IPS-11a (cell line): ENCODE measurements at regions not wholly inside any gene's neighbourhood (a gene's known extent, or its start where the extent isn't known, plus 50 kb on each side); places are given as distances from the start of the nearest gene placed in this dataset.

Experiments used
- H3K4me3 ChIP-seq: one replicate; pipeline ENCODE4 v1.5.1; 2013; ENCODE audit warnings: low read depth, low read length, control low read depth

- H3K4me3 ChIP-seq, result no peak overlapping the region
These were observed 93.3 kb downstream of the EMX2 start for GRCh38 chr10:117635826-117636225.

GRCh38 chr10:117638200-117638599 is 95.7 kb downstream of the EMX2 start:
- no peak overlapping the region for H3K4me3 ChIP-seq

GRCh38 chr10:117638664-117639200 is 96.2 kb downstream of the EMX2 start:
- no peak overlapping the region for H3K4me3 ChIP-seq

- H3K4me3 ChIP-seq, result no peak overlapping the region
These were observed 97.9 kb downstream of the EMX2 start for GRCh38 chr10:117640406-117640805.

GRCh38 chr10:117646718-117647117 is 104.2 kb downstream of the EMX2 start:
- H3K4me3 ChIP-seq, result no peak overlapping the region

GRCh38 chr10:117647306-117647705 is 104.8 kb downstream of the EMX2 start:
- H3K4me3 ChIP-seq, result no peak overlapping the region

- H3K4me3 ChIP-seq, result no peak overlapping the region
These were observed 108.6 kb downstream of the EMX2 start for GRCh38 chr10:117651121-117651520.

GRCh38 chr10:117652228-117653169 is 110.0 kb downstream of the EMX2 start:
- no peak overlapping the region for H3K4me3 ChIP-seq

GRCh38 chr10:117653170-117653515 is 110.6 kb downstream of the EMX2 start:
- no peak overlapping the region for H3K4me3 ChIP-seq

- H3K4me3 ChIP-seq, result no peak overlapping the region
These were observed 111.6 kb downstream of the EMX2 start for GRCh38 chr10:117654105-117654504.

GRCh38 chr10:117656385-117657367 is 114.1 kb downstream of the EMX2 start:
- no peak overlapping the region for H3K4me3 ChIP-seq

- H3K4me3 ChIP-seq, result no peak overlapping the region
These were observed 118.8 kb downstream of the EMX2 start for GRCh38 chr10:117661316-117661715.

GRCh38 chr10:117662126-117662525 is 119.6 kb downstream of the EMX2 start:
- H3K4me3 ChIP-seq, result no peak overlapping the region

GRCh38 chr10:117662751-117663540 is 120.4 kb downstream of the EMX2 start:
- H3K4me3 ChIP-seq, result no peak overlapping the region

GRCh38 chr10:117663750-117664149 is 121.2 kb downstream of the EMX2 start:
- no peak overlapping the region for H3K4me3 ChIP-seq

- H3K4me3 ChIP-seq, result no peak overlapping the region
These were observed 121.7 kb downstream of the EMX2 start for GRCh38 chr10:117664288-117664687.

GRCh38 chr10:117666166-117666565 is 123.6 kb downstream of the EMX2 start:
- no peak overlapping the region for H3K4me3 ChIP-seq

GRCh38 chr10:117666965-117667364 is 124.4 kb downstream of the EMX2 start:
- no peak overlapping the region for H3K4me3 ChIP-seq

- no peak overlapping the region for H3K4me3 ChIP-seq
These were observed 125.3 kb downstream of the EMX2 start for GRCh38 chr10:117667831-117668230.

GRCh38 chr10:117668327-117669008 is 125.9 kb downstream of the EMX2 start:
- H3K4me3 ChIP-seq, result no peak overlapping the region
